ENCODE measurements at regions not wholly inside any gene's neighbourhood (a gene's known extent, or its start where the extent isn't known, plus 50 kb on each side); places are given as distances from the start of the nearest gene placed in this dataset.
A peak's percentile ranks its signal among the peaks of the same experiment; 100 is the strongest.

- no peak for DNase-seq (ENCODE audit: low spot score)
These were observed 101.9 kb downstream of the SLIT2 start for GRCh38 chr4:20353646-20354045.

GRCh38 chr4:20354120-20354519 lies 102.4 kb downstream of the SLIT2 start:
- DNase-seq (ENCODE audit: low spot score): no peak

GRCh38 chr4:20356565-20356964 lies 104.9 kb downstream of the SLIT2 start:
- DNase-seq (ENCODE audit: low spot score): no peak

- DNase-seq (ENCODE audit: low spot score): no peak
These were observed 106.4 kb downstream of the SLIT2 start for GRCh38 chr4:20358110-20358509.

GRCh38 chr4:20359692-20360091 lies 108.0 kb downstream of the SLIT2 start:
- DNase-seq (ENCODE audit: low spot score): no peak

- no peak for DNase-seq (ENCODE audit: low spot score)
These were observed 110.4 kb downstream of the SLIT2 start for GRCh38 chr4:20362148-20362547.

GRCh38 chr4:20364969-20365368 lies 113.3 kb downstream of the SLIT2 start:
- no peak for DNase-seq (ENCODE audit: low spot score)

GRCh38 chr4:20367446-20367845 lies 115.7 kb downstream of the SLIT2 start:
- no peak for DNase-seq (ENCODE audit: low spot score)

GRCh38 chr4:20368926-20369325 lies 117.2 kb downstream of the SLIT2 start:
- DNase-seq (ENCODE audit: low spot score): no peak

GRCh38 chr4:20370274-20370673 lies 118.6 kb downstream of the SLIT2 start:
- DNase-seq (ENCODE audit: low spot score): no peak

GRCh38 chr4:20376070-20376469 lies 124.4 kb downstream of the SLIT2 start:
- DNase-seq (ENCODE audit: low spot score): no peak

- DNase-seq (ENCODE audit: low spot score): no peak
These were observed 126.5 kb downstream of the SLIT2 start for GRCh38 chr4:20378181-20378580.

GRCh38 chr4:20381005-20381404 lies 129.3 kb downstream of the SLIT2 start:
- no peak for DNase-seq (ENCODE audit: low spot score)

GRCh38 chr4:20383283-20383682 lies 131.6 kb downstream of the SLIT2 start:
- DNase-seq (ENCODE audit: low spot score): no peak

GRCh38 chr4:20383969-20384368 lies 132.3 kb downstream of the SLIT2 start:
- no peak for DNase-seq (ENCODE audit: low spot score)

- no peak for DNase-seq (ENCODE audit: low spot score)
These were observed 132.8 kb downstream of the SLIT2 start for GRCh38 chr4:20384456-20384855.

GRCh38 chr4:20386001-20386740 lies 134.5 kb downstream of the SLIT2 start:
- DNase-seq (ENCODE audit: low spot score): no peak

- DNase-seq (ENCODE audit: low spot score): no peak
These were observed 135.2 kb downstream of the SLIT2 start for GRCh38 chr4:20386906-20387305.

GRCh38 chr4:20391198-20391597 lies 139.5 kb downstream of the SLIT2 start:
- no peak for DNase-seq (ENCODE audit: low spot score)

GRCh38 chr4:20391912-20392311 lies 140.2 kb downstream of the SLIT2 start:
- no peak for DNase-seq (ENCODE audit: low spot score)

- no peak for DNase-seq (ENCODE audit: low spot score)
These were observed 141.9 kb downstream of the SLIT2 start for GRCh38 chr4:20393486-20394100.

- no peak for DNase-seq (ENCODE audit: low spot score)
These were observed 142.8 kb downstream of the SLIT2 start for GRCh38 chr4:20394512-20394911.

- DNase-seq (ENCODE audit: low spot score): peak; percentile 22
These were observed 143.6 kb downstream of the SLIT2 start for GRCh38 chr4:20395160-20395773.
